ENCODE measurements at regions not wholly inside any gene's neighbourhood (a gene's known extent, or its start where the extent isn't known, plus 50 kb on each side); places are given as distances from the start of the nearest gene placed in this dataset.

GRCh38 chr16:21338537-21339268, 60.6 kb upstream of the CRYM start:
- Histone ChIP-seq H3K56ac (ENCODE audit: extremely low read depth, insufficient read depth, low read length) (no peak overlapping the region), H3K79me1 (ENCODE audit: low read depth in 1 of 2, low read length in 2 of 2) (no peaks in the 10 kb centered on the region), H3K27ac (ENCODE audit: insufficient read depth, low read length) (no peak overlapping the region), H4K91ac (ENCODE audit: insufficient read depth, low read depth, low read length) (no peak overlapping the region), H2BK15ac (ENCODE audit: low read depth, low read length) (no peak overlapping the region), H3K9me3 (ENCODE audit: control insufficient read depth, insufficient read depth, low read length) (no peaks in the 10 kb centered on the region), H2AK5ac (ENCODE audit: low read depth, low read length) (no peak overlapping the region), H2BK120ac (ENCODE audit: low read depth, low read length) (no peak overlapping the region), H3K4ac (ENCODE audit: low read depth, low read length) (no peak overlapping the region), H3K4me3 (ENCODE audit: insufficient read depth, low read depth, low read length) (no peak overlapping the region), H3K9me1 (ENCODE audit: insufficient read depth, low read length) (no peaks in the 10 kb centered on the region), H4K8ac (ENCODE audit: low read depth in 2 of 2, low read length in 2 of 2) (no peak overlapping the region), H3K4me2 (ENCODE audit: low read depth, low read length) (no peak overlapping the region), H3K9ac (ENCODE audit: low read depth, low read length) (no peak overlapping the region), H3K14ac (replicated peaks; ENCODE audit: low read depth, low read length) (no peak overlapping the region), H2AFZ (replicated peaks; ENCODE audit: low read length, poor library complexity) (no peak overlapping the region), H2BK5ac (ENCODE audit: low read depth, low read length, poor library complexity, severe bottlenecking) (no peak overlapping the region), H2BK20ac (ENCODE audit: low read depth, low read length) (no peak overlapping the region), H3K18ac (ENCODE audit: low read depth, low read length) (no peak overlapping the region), H2AK9ac (replicated peaks; ENCODE audit: low read depth, low read length, poor library complexity) (no peak overlapping the region), H3K36me3 (ENCODE audit: control insufficient read depth, insufficient read depth, low read length) (no peaks in the 10 kb centered on the region), H3K23ac (ENCODE audit: low read depth, low read length) (no peak overlapping the region), H4K20me1 (ENCODE audit: insufficient read depth, low read length) (no peaks in the 10 kb centered on the region), H3K4me1 (ENCODE audit: control insufficient read depth, insufficient read depth, low read length) (no peaks in the 10 kb centered on the region), H4K5ac (ENCODE audit: low read depth, low read length) (no peak overlapping the region), H3K27me3 (ENCODE audit: control insufficient read depth, insufficient read depth, low read length) (no peaks in the 10 kb centered on the region)
- WGBS, 2 experiments (ENCODE audit: extremely low coverage in 2 of 2, insufficient read length in 1 of 2), result no CpG with 5 or more reads among the region's 6 CpGs
- BruUV-seq (replicated peaks), result no TSS peak
- POLR2A ChIA-PET (ENCODE audit: unreplicated experiment), result no interaction called here
- intact Hi-C loops (cut with micrococcal nuclease), result no loop called here
- no peak for DNase-seq
- dilution Hi-C loops (cut with HindIII; ENCODE audit: low sequenced_read_pairs, unreplicated experiment), result no loop called here
- TF ChIP-seq RFX5 (IDR thresholded peaks at IDR 0.05; ENCODE audit: low read depth, low read length) (no peak), BHLHE40 (IDR thresholded peaks at IDR 0.05; ENCODE audit: low read depth, low read length) (no peak), MAZ (IDR thresholded peaks at IDR 0.05; ENCODE audit: borderline replicate concordance, low read depth, low read length) (no peak), CHD1 (IDR thresholded peaks at IDR 0.05; ENCODE audit: low read depth, low read length) (no peak), MXI1 (IDR thresholded peaks at IDR 0.05; ENCODE audit: borderline replicate concordance, low read depth, low read length) (no peak), MAFK (IDR thresholded peaks at IDR 0.05; ENCODE audit: low read depth, low read length) (no peak), USF2 (IDR thresholded peaks at IDR 0.05; ENCODE audit: low read depth, low read length) (no peak), SMC3 (IDR thresholded peaks at IDR 0.05; ENCODE audit: low read depth, low read length) (no peak), CEBPB (IDR thresholded peaks at IDR 0.05; ENCODE audit: low read depth, low read length) (no peak), RCOR1 (IDR thresholded peaks at IDR 0.05; ENCODE audit: insufficient replicate concordance, low read length) (no peak), CTCF (conservative IDR thresholded peaks at IDR 0.05; ENCODE audit: low read depth, low read length) (no peak), FOS (IDR thresholded peaks at IDR 0.05; ENCODE audit: low read depth, low read length) (no peak), POLR2A (IDR thresholded peaks at IDR 0.05; ENCODE audit: low read depth, low read length) (no peak), ELK1 (IDR thresholded peaks at IDR 0.05; ENCODE audit: borderline replicate concordance, low read depth, low read length) (no peak), RAD21 (IDR thresholded peaks at IDR 0.05; ENCODE audit: low read length) (no peak), NFE2L2 (IDR thresholded peaks at IDR 0.05; ENCODE audit: low read depth, low read length) (no peak)
- no peak for ATAC-seq (ENCODE audit: low read depth)
- CTCF ChIA-PET, result no interaction called here
- in situ Hi-C loops (cut with MboI; ENCODE audit: low sequenced_read_pairs), result no loop called here
